Common myeloid progenitor, CD34-positive (primary cell): ENCODE measurements at regions not wholly inside any gene's neighbourhood (a gene's known extent, or its start where the extent isn't known, plus 50 kb on each side); places are given as distances from the start of the nearest gene placed in this dataset.

Experiments
- CTCF ChIA-PET: fragments of 350-600 bp; sonication (Branson Sonifier 250); formaldehyde crosslinking; loops from one replicate; lab custom pipeline; 2021; ENCODE audit warnings: antibody characterized with exemption; lab: Charles Lee
- POLR2A ChIA-PET: fragments of 350-600 bp; sonication (Branson Sonifier 250); formaldehyde crosslinking; loops from one replicate; lab custom pipeline; 2021; ENCODE audit warnings: antibody characterized with exemption; lab: Charles Lee
- DNase-seq, 3 donors: peaks; one replicate each; pipeline versions ENCODE4 v3.0.0 to v3.0.0-alpha.2; 2013
- H3K27ac ChIP-seq, 2 experiments: 1 replicate in 1 of 2; 2 replicates in 1 of 2; pipeline ENCODE4 v1.7.0; 2013; ENCODE audit warnings: inconsistent platforms in 2 of 2, low read length in 2 of 2, mild to moderate bottlenecking in 2 of 2, low read depth in 1 of 2, moderate library complexity in 1 of 2; ENCODE audit not compliant: severe bottlenecking in 2 of 2, insufficient read depth in 1 of 2, poor library complexity in 1 of 2
- H3K27me3 ChIP-seq, 5 experiments: replicated peaks in 2 of 5; 1 replicate in 3 of 5; 2 replicates in 2 of 5; pipeline versions ENCODE4 v1.6.1 to v1.7.0; 2013; ENCODE audit warnings: low read length in 4 of 5, mild to moderate bottlenecking in 2 of 5, moderate library complexity in 2 of 5, inconsistent platforms in 1 of 5; ENCODE audit not compliant: insufficient read depth in 5 of 5, control insufficient read depth in 4 of 5
- H3K36me3 ChIP-seq, 4 experiments: 1 replicate in 2 of 4; 2 replicates in 2 of 4; pipeline versions ENCODE4 v1.6.1 to v1.7.0; 2013; ENCODE audit warnings: low read length in 3 of 4, control low read depth in 1 of 4, mild to moderate bottlenecking in 1 of 4; ENCODE audit not compliant: control insufficient read depth in 4 of 4, insufficient read depth in 4 of 4
- H3K4me1 ChIP-seq, 4 experiments: 1 replicate in 3 of 4; 2 replicates in 1 of 4; pipeline versions ENCODE4 v1.6.1 to v1.7.1; 2013; ENCODE audit warnings: low read length in 3 of 4, mild to moderate bottlenecking in 3 of 4, control low read depth in 1 of 4, inconsistent platforms in 1 of 4, moderate library complexity in 1 of 4; ENCODE audit not compliant: control insufficient read depth in 4 of 4, insufficient read depth in 4 of 4; ENCODE audit errors: control extremely low read depth in 1 of 4
- H3K4me3 ChIP-seq, 7 experiments: 1 replicate in 4 of 7; 2 replicates in 3 of 7; pipeline versions ENCODE4 v1.5.1 to v1.7.0; 2013; ENCODE audit warnings: mild to moderate bottlenecking in 7 of 7, low read length in 6 of 7, moderate library complexity in 6 of 7, inconsistent platforms in 2 of 7, low read depth in 2 of 7, control low read depth in 1 of 7; ENCODE audit not compliant: insufficient read depth in 4 of 7, control insufficient read depth in 1 of 7; ENCODE audit errors: extremely low read depth in 1 of 7
- H3K9me3 ChIP-seq, 5 experiments: 1 replicate in 4 of 5; 2 replicates in 1 of 5; pipeline versions ENCODE4 v1.6.1 to v1.7.1; 2013; ENCODE audit warnings: low read length in 4 of 5, mild to moderate bottlenecking in 2 of 5, inconsistent platforms in 1 of 5, low read depth in 1 of 5, moderate library complexity in 1 of 5; ENCODE audit not compliant: control insufficient read depth in 4 of 5, insufficient read depth in 2 of 5; ENCODE audit errors: control extremely low read depth in 1 of 5
- WGBS: methylation state at CpG from one replicate; pipeline ENCODE4 v1.1.5; 2013; ENCODE audit not compliant: insufficient coverage; 5-methylcytosine and 5-hydroxymethylcytosine counted together

DNA sequence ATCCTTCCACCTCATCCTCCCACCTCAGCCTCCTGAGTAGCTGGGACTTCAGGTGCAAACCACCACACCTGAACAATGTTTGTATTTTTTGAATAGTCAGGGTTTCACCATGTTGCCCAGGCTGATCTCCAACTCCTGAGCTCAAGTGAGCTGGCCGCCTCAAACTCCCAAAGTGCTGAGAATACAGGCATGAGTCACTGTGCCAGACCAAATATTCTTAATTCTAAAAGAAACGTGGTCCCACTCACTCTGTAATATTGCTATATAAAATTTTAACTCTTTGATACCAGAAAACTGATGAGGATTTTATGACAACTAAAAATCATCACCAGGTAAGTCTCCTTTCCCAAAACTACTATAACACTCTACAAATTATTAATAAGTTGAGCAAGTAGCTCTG, 716.8 kb upstream of the GJE1 start:
- Histone ChIP-seq H3K4me1 (no peaks in the 10 kb centered on the region), H3K36me3 (no peaks in the 10 kb centered on the region), H3K27me3 (no peaks in the 10 kb centered on the region), H3K9me3 (no peaks in the 10 kb centered on the region), H3K4me3 (no peak overlapping the region), H3K27ac (no peak overlapping the region)
- 71% methylated on average over 1 of the region's 2 CpGs for WGBS
- no peak for DNase-seq
- ChIA-PET POLR2A (no interaction called here), CTCF (no interaction called here)

DNA sequence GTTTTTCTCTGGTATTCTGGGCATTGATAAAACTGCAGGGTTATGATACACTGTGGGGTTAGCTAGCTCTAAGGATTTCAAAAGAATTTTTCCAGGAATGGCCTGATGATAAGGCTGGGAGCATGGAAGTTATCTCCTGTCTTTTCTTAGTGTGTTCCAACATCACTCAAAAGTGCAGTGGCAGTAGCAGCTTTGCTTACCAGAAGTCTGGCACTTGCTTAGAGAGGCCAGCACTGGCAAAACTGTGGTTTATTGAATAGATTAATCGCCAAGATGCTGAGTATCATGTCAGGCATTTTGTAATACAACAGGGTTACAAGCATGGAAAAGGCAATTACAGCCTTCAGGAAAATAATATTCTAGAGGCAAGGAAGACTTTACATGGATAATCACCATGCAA, 719.5 kb upstream of the GJE1 start:
- H3K27ac ChIP-seq: no peak overlapping the region
- no peak overlapping the region for H3K4me3 ChIP-seq
- POLR2A ChIA-PET: no interaction called here
- WGBS: 89% methylated on average over 1 of the region's 1 CpG
- DNase-seq: no peak
- H3K36me3 ChIP-seq: no peaks in the 10 kb centered on the region
- peaks cover 0 to 11% (median 2%) of the 10 kb centered on the region in 5 experiments for H3K9me3 ChIP-seq
- no peaks in the 10 kb centered on the region for H3K27me3 ChIP-seq
- H3K4me1 ChIP-seq: no peaks in the 10 kb centered on the region
- CTCF ChIA-PET: interaction anchor here (0.9 kb wide), 1 partner anchor 11 kb away, joined by 3 read pairs; no protein-coding TSS in a partner anchor

DNA sequence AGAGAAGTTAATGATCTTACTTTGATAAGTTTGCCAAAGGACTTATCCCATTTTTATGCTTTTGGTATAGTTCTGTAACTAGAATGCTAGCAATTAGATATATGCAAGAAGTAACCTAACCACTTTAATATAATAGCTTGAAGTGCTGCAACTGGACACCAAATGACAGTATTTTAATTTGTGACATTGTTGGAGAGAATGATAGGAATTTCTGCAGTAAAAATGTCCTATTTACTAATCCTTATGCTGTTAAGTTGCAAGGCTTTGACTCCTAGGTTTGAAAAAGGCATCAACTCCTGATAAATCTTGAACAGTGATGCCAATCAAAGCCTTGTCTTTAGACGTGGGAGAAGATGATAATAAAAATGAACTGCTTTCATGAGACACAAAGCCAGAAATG, 726.0 kb upstream of the GJE1 start:
- no peak for DNase-seq
- H3K36me3 ChIP-seq: no peaks in the 10 kb centered on the region
- ChIA-PET POLR2A (no interaction called here), CTCF (no interaction called here)
- no peaks in the 10 kb centered on the region for H3K4me1 ChIP-seq
- peaks cover 2 to 21% (median 8%) of the 10 kb centered on the region in 5 experiments for H3K9me3 ChIP-seq
- H3K4me3 ChIP-seq: no peak overlapping the region
- WGBS: no CpG with 5 or more reads among the region's 1 CpG
- no peaks in the 10 kb centered on the region for H3K27me3 ChIP-seq
- no peak overlapping the region for H3K27ac ChIP-seq

DNA sequence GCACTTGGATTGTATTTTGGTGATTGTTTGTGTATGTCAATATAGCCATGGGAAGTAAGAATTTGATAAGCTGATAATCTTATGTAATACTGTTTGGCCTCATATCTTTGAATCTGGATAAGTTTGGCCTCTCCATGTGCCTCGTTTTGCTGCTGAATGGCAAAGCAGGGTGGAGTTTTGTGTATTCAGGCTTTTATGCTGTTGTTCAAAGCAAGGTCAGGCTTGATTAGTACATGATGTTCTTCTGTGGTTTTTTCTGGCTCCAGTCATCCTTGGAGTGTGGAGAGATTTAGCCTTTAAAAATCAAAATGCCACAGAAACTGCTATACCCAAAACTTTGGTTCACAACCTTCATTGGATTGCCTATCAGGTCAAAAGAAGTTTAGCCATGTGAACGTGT, 728.9 kb upstream of the GJE1 start:
- no peaks in the 10 kb centered on the region for H3K4me1 ChIP-seq
- CTCF ChIA-PET: no interaction called here
- H3K27ac ChIP-seq: no peak overlapping the region
- no peaks in the 10 kb centered on the region for H3K36me3 ChIP-seq
- no peak for DNase-seq
- peaks cover under 1 to 16% (median 8%) of the 10 kb centered on the region in 5 experiments for H3K9me3 ChIP-seq
- WGBS: 100% methylated on average over 1 of the region's 2 CpGs
- POLR2A ChIA-PET: no interaction called here
- H3K27me3 ChIP-seq: no peaks in the 10 kb centered on the region
- H3K4me3 ChIP-seq: no peak overlapping the region

DNA sequence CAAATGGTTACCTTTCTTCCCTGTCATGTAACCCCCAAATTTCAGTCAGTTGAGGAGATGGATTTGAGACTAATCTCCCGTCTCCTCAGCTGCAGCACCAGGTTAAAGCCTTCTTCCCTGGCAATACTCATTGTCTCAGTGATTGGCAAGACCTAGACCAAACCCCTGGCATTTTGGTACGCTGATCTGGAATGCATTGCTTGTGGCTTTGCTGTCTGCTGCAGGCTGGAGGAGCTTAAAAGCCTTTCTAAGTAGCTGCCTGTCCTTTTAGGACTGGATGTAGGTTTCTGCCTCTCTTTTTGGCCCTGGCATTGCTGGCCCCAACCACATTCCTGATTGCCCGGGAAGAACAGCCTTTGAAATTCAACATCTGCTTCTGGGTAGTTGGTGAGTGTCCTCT, 729.6 kb upstream of the GJE1 start:
- 88% methylated on average over 3 of the region's 3 CpGs for WGBS
- Histone ChIP-seq H3K4me3 (no peak overlapping the region), H3K9me3 (peaks cover 0 to 8% (median 3%) of the 10 kb centered on the region in 5 experiments), H3K36me3 (no peaks in the 10 kb centered on the region), H3K27ac (no peak overlapping the region), H3K27me3 (no peaks in the 10 kb centered on the region), H3K4me1 (no peaks in the 10 kb centered on the region)
- CTCF ChIA-PET: no interaction called here
- POLR2A ChIA-PET: no interaction called here
- no peak for DNase-seq

DNA sequence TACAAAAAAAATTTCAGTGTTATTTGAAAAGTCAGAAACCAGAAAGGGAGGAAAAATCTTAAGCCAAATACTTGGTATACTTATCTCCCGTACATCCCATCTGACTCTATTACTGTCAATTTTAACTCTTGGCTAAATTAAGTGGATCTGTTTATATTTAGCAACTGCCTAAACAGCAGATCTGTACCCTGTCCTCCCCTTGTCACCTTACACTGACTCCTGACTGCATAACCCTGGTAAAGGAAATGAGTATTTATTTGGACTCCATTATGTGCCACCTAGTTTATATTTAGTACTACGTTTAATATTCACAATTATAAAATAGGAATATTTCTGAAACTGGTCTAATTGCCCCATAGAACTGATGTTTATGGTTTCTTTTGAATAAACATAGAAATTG, 730.2 kb upstream of the GJE1 start:
- Histone ChIP-seq H3K9me3 (peaks cover 0 to 3% (median 0%) of the 10 kb centered on the region in 5 experiments), H3K4me1 (no peaks in the 10 kb centered on the region), H3K27me3 (no peaks in the 10 kb centered on the region), H3K27ac (no peak overlapping the region), H3K4me3 (no peak overlapping the region), H3K36me3 (no peaks in the 10 kb centered on the region)
- ChIA-PET CTCF (interaction anchor here (1.2 kb wide), 1 partner anchor 10 kb away, joined by 3 read pairs; no protein-coding TSS in a partner anchor), POLR2A (no interaction called here)
- DNase-seq: no peak
- WGBS: no CpG with 5 or more reads among the region's 2 CpGs

DNA sequence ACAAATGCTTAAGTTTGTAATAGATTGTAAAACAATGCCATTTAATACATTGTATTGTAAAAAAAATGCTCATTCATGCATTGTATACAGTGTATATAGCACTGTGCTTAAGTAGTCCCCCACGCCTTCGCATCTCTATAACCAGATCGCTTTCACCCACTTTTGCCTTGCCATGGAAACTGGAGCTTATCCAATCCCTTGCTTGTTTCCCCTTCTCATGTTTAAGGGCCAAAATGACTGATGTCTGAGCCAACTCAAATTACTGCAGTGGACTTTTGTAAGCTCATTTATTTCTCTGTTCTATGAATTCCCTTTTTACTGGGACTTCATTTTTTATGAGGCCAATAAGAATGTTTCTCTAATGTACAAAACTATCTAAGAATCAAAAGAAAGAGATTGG, 730.9 kb upstream of the GJE1 start:
- no peaks in the 10 kb centered on the region for H3K27me3 ChIP-seq
- 100% methylated on average over 2 of the region's 3 CpGs for WGBS
- ChIA-PET CTCF (interaction anchor here (1.2 kb wide), 1 partner anchor 11 kb away, joined by 3 read pairs; no protein-coding TSS in a partner anchor), POLR2A (no interaction called here)
- H3K4me1 ChIP-seq: no peaks in the 10 kb centered on the region
- H3K27ac ChIP-seq: no peak overlapping the region
- H3K4me3 ChIP-seq: no peak overlapping the region
- no peak for DNase-seq
- no peaks in the 10 kb centered on the region for H3K36me3 ChIP-seq
- H3K9me3 ChIP-seq: peaks cover 0 to under 1% (median 0%) of the 10 kb centered on the region in 5 experiments
